Gastroesophageal sphincter (tissue), 3 donors: ENCODE measurements at regions not wholly inside any gene's neighbourhood (a gene's known extent, or its start where the extent isn't known, plus 50 kb on each side); places are given as distances from the start of the nearest gene placed in this dataset.

ENCODE experiments used
- POLR2A ChIP-seq, 2 donors: fragments of 450-650 bp; IDR thresholded peaks; one replicate each; pipeline ENCODE4 v1.6.1; 2017; ENCODE audit warnings: antibody characterized with exemption in 2 of 2, mild to moderate bottlenecking in 2 of 2, moderate library complexity in 1 of 2
- POLR2AphosphoS5 ChIP-seq: sonication (generic); formaldehyde crosslinking; IDR thresholded peaks from one replicate; pipeline ENCODE4 v1.6.1; 2017; ENCODE audit warnings: antibody characterized with exemption
- TF ChIP-seq, protein P1 (sequence below), 4 experiments: fragments of 200-600 bp in 2 of 4; fragments of 450-650 bp in 2 of 4; sonication (generic) in 1 of 4; IDR thresholded peaks; one replicate each; pipeline ENCODE4 v1.5.1; 2017 to 2019; ENCODE audit warnings: antibody characterized with exemption in 4 of 4, mild to moderate bottlenecking in 2 of 4, moderate library complexity in 2 of 4

DNA sequence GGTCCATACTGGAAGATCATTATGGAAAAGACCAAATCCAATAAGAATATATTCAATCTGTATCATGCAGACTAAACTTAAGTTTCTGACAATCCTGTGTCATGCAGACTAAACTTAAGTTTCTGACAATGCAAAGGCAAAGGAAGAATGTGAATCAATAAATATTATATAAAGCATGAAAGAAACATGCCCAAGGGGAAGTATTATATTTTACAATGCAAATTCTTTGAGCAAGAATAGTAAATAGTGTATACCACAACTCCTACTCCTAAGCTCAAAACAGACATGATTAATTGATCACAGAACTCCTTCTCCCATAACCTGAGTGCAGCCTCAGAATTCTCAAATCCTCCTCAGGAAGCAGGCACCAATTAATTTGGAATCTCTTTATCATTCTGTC, 71.3 kb upstream of the BDNF start:
- TF ChIP-seq, protein P1, sequence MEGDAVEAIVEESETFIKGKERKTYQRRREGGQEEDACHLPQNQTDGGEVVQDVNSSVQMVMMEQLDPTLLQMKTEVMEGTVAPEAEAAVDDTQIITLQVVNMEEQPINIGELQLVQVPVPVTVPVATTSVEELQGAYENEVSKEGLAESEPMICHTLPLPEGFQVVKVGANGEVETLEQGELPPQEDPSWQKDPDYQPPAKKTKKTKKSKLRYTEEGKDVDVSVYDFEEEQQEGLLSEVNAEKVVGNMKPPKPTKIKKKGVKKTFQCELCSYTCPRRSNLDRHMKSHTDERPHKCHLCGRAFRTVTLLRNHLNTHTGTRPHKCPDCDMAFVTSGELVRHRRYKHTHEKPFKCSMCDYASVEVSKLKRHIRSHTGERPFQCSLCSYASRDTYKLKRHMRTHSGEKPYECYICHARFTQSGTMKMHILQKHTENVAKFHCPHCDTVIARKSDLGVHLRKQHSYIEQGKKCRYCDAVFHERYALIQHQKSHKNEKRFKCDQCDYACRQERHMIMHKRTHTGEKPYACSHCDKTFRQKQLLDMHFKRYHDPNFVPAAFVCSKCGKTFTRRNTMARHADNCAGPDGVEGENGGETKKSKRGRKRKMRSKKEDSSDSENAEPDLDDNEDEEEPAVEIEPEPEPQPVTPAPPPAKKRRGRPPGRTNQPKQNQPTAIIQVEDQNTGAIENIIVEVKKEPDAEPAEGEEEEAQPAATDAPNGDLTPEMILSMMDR (IDR thresholded peaks at IDR 0.05), result no peak
- no peak for TF ChIP-seq POLR2AphosphoS5
- no peak for TF ChIP-seq POLR2A (IDR thresholded peaks at IDR 0.05)
